ENCODE measurements at regions not wholly inside any gene's neighbourhood (a gene's known extent, or its start where the extent isn't known, plus 50 kb on each side); places are given as distances from the start of the nearest gene placed in this dataset.

DNA sequence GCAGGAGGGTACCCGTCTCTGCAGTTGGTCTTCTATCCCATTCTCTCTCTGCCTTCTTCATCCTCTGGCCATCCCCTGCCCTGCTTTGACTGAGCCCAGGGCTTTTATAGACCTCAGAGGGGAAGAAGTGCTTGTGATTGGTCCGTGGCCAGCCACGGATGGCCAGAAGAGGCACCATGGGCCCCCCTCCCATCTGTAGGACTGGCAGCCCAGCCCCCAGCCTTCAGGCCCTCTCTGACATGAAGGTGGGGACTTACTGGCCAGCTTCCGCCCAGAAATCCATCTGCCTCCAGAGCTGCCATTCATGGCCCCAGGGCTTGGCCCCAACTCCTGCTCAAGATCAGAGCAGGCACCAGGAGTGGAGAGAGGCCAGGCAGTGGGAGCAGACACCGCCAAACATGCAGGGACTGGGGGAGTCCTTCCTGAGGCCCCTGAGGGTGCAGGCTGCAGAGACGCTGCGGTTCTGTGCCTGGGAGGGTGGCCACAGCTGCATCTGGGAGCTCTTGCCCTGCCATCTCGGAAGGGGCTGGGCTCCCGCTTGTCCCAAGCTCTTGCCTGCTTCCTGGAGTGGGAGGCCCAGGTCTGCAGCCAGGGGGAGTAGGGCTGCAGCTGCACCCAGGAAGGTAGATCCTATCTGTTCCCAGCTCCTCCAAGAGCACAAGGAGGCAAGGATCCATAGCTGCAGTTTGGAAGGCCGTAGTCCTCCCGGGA lies 698.6 kb upstream of the B3GALT2 start:
- TF ChIP-seq, protein P1, sequence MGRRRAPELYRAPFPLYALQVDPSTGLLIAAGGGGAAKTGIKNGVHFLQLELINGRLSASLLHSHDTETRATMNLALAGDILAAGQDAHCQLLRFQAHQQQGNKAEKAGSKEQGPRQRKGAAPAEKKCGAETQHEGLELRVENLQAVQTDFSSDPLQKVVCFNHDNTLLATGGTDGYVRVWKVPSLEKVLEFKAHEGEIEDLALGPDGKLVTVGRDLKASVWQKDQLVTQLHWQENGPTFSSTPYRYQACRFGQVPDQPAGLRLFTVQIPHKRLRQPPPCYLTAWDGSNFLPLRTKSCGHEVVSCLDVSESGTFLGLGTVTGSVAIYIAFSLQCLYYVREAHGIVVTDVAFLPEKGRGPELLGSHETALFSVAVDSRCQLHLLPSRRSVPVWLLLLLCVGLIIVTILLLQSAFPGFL (CRISPR knock-in tag; IDR thresholded peaks at IDR 0.05) = no peak
- TF ChIP-seq HOXB6 (CRISPR knock-in tag; IDR thresholded peaks at IDR 0.05; ENCODE audit: borderline replicate concordance) (no peak), FOXM1 (IDR thresholded peaks at IDR 0.05; ENCODE audit: low read depth) (no peak), FOXM1 (CRISPR knock-in tag; IDR thresholded peaks at IDR 0.05; ENCODE audit: low read depth) (no peak), NR1H2 (CRISPR knock-in tag; IDR thresholded peaks at IDR 0.05) (no peak), HDAC6 (IDR thresholded peaks at IDR 0.05; ENCODE audit: low read depth, low read length) (no peak), BCOR (IDR thresholded peaks at IDR 0.05) (no peak), MYBL2 (IDR thresholded peaks at IDR 0.05; ENCODE audit: low read depth) (no peak), MYBL2 (CRISPR knock-in tag; IDR thresholded peaks at IDR 0.05; ENCODE audit: borderline replicate concordance) (no peak), RUNX1 (IDR thresholded peaks at IDR 0.05; ENCODE audit: low read depth) (no peak), TAF7 (tag; IDR thresholded peaks at IDR 0.05) (no peak), ZNF764 (CRISPR knock-in tag; IDR thresholded peaks at IDR 0.05; ENCODE audit: low read depth) (no peak), ILF3 (IDR thresholded peaks at IDR 0.05; ENCODE audit: borderline replicate concordance) (no peak), MIER1 (IDR thresholded peaks at IDR 0.05; ENCODE audit: low read depth) (no peak), IRF2 (CRISPR knock-in tag; IDR thresholded peaks at IDR 0.05) (no peak), HDAC3 (IDR thresholded peaks at IDR 0.05; ENCODE audit: borderline replicate concordance, partially characterized antibody) (no peak), TOE1 (IDR thresholded peaks at IDR 0.05; ENCODE audit: borderline replicate concordance) (no peak), TOE1 (CRISPR knock-in tag; IDR thresholded peaks at IDR 0.05; ENCODE audit: borderline replicate concordance, low read depth) (no peak)
- H3K27me3 ChIP-seq (ENCODE audit: control insufficient read depth in 2 of 2, insufficient read depth in 2 of 2, low read length in 2 of 2) = no peaks in the 10 kb centered on the region
- H2AFZ ChIP-seq (ENCODE audit: low read depth, low read length) = no peak overlapping the region
- FAIRE-seq (no peak), DNase-seq (ENCODE audit: extremely low read depth in 1 of 4, low spot score in 3 of 4) (no peak), ATAC-seq (no peak)
- in situ Hi-C loops (cut with MboI) = no loop called here
- no peaks in the 10 kb centered on the region for H3K9me1 ChIP-seq (ENCODE audit: control insufficient read depth, insufficient read depth, low read length)
- POLR2A ChIA-PET = no interaction called here
- no peaks in the 10 kb centered on the region; the same call in 1 of the 2 replicates for H3K9me3 ChIP-seq (replicated peaks; ENCODE audit: control insufficient read depth, insufficient read depth, low read depth, low read length)
- intact Hi-C loops (cut with micrococcal nuclease) = no loop called here
- no peaks in the 10 kb centered on the region for H4K20me1 ChIP-seq (replicated peaks; ENCODE audit: control insufficient read depth, insufficient read depth, low read length)
- H3K4me2 ChIP-seq (ENCODE audit: insufficient read depth, low read length) = no peak overlapping the region
- BruUV-seq (replicated peaks) = no TSS peak
- no peak overlapping the region for H3K27ac ChIP-seq (ENCODE audit: extremely low read depth, low read depth, low read length)
- H3K4me3 ChIP-seq = no peak overlapping the region
- H3K79me2 ChIP-seq (ENCODE audit: control insufficient read depth, insufficient read depth, low read length) = no peaks in the 10 kb centered on the region
- no peak overlapping the region for H3K9ac ChIP-seq (ENCODE audit: insufficient read depth in 1 of 2, low read depth in 2 of 2, low read length in 2 of 2)
- WGBS (ENCODE audit: insufficient coverage, low coverage, missing lambda C conversion rate) = 1% methylated on average over 11 of the region's 11 CpGs
- CTCF ChIA-PET (ENCODE audit: low intra/inter-chr PET ratio) = no interaction called here
- no peaks in the 10 kb centered on the region for H3K36me3 ChIP-seq (ENCODE audit: control insufficient read depth, insufficient read depth, low read length)
- no peaks in the 10 kb centered on the region for H3K4me1 ChIP-seq (replicated peaks in 1 of 2; ENCODE audit: control insufficient read depth in 2 of 2, insufficient read depth in 2 of 2, low read length in 2 of 2)

All from K562 (cell line).